ENCODE measurements at regions not wholly inside any gene's neighbourhood (a gene's known extent, or its start where the extent isn't known, plus 50 kb on each side); places are given as distances from the start of the nearest gene placed in this dataset.

DNA sequence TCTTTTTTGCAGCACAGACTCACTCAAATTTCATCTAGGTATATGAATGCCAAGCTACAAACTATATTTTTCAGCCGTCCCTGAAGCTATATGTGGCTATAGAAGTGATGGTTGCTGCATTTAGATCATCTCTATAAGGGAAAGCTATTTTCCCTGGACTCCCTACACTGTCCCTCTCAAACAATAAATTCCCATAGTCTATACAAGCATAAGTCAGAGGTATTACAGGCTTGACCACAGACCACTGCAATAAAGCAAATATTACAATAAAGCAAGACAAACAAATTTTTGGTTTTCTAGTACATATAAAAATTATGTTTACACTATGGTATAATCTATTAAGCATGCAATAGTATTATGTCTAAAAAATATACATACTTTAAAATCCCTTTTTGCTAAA, 1015.5 kb upstream of the LRRN3 start:
- TF ChIP-seq CTCF (IDR thresholded peaks at IDR 0.05; ENCODE audit: low read depth, low read length, poor library complexity, severe bottlenecking) (no peak), EZH2phosphoT487 (IDR thresholded peaks at IDR 0.05; ENCODE audit: borderline replicate concordance, low read length) (no peak)
